ENCODE measurements at regions not wholly inside any gene's neighbourhood (a gene's known extent, or its start where the extent isn't known, plus 50 kb on each side); places are given as distances from the start of the nearest gene placed in this dataset.

DNA sequence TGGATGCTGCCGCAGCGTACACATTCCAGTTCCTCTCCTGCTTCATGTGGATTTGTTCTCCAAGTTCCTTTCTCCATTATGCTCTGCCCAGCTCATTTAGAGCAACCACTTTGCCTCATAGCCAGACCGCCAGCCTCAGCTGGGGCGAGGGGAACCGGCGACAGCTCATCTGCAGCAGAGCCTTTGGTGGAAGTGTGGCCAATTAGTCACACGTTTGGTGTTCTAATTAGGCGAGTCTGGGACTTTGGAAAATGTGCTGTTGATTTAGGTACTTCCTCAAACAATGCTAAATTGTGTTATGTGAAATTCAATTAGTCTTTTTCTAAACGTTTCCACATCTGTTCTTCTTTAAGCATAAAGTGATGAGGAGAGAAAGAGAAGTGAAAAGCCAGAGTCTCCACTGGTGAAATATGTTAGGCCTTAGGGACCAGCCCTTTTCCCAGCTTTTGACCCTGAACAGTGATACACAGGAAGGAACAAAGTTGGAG is 217.9 kb downstream of the TBX18 start:
- TF ChIP-seq RAD21 (IDR thresholded peaks at IDR 0.05), result no peak
- TF ChIP-seq JUND (IDR thresholded peaks at IDR 0.05), result no peak
- TF ChIP-seq, protein P1, sequence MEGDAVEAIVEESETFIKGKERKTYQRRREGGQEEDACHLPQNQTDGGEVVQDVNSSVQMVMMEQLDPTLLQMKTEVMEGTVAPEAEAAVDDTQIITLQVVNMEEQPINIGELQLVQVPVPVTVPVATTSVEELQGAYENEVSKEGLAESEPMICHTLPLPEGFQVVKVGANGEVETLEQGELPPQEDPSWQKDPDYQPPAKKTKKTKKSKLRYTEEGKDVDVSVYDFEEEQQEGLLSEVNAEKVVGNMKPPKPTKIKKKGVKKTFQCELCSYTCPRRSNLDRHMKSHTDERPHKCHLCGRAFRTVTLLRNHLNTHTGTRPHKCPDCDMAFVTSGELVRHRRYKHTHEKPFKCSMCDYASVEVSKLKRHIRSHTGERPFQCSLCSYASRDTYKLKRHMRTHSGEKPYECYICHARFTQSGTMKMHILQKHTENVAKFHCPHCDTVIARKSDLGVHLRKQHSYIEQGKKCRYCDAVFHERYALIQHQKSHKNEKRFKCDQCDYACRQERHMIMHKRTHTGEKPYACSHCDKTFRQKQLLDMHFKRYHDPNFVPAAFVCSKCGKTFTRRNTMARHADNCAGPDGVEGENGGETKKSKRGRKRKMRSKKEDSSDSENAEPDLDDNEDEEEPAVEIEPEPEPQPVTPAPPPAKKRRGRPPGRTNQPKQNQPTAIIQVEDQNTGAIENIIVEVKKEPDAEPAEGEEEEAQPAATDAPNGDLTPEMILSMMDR (IDR thresholded peaks at IDR 0.05; ENCODE audit: low read depth, low read length, missing input control), result no peak
- TF ChIP-seq, protein P2, sequence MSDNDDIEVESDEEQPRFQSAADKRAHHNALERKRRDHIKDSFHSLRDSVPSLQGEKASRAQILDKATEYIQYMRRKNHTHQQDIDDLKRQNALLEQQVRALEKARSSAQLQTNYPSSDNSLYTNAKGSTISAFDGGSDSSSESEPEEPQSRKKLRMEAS (IDR thresholded peaks at IDR 0.05), result no peak
- TF ChIP-seq, protein P3, sequence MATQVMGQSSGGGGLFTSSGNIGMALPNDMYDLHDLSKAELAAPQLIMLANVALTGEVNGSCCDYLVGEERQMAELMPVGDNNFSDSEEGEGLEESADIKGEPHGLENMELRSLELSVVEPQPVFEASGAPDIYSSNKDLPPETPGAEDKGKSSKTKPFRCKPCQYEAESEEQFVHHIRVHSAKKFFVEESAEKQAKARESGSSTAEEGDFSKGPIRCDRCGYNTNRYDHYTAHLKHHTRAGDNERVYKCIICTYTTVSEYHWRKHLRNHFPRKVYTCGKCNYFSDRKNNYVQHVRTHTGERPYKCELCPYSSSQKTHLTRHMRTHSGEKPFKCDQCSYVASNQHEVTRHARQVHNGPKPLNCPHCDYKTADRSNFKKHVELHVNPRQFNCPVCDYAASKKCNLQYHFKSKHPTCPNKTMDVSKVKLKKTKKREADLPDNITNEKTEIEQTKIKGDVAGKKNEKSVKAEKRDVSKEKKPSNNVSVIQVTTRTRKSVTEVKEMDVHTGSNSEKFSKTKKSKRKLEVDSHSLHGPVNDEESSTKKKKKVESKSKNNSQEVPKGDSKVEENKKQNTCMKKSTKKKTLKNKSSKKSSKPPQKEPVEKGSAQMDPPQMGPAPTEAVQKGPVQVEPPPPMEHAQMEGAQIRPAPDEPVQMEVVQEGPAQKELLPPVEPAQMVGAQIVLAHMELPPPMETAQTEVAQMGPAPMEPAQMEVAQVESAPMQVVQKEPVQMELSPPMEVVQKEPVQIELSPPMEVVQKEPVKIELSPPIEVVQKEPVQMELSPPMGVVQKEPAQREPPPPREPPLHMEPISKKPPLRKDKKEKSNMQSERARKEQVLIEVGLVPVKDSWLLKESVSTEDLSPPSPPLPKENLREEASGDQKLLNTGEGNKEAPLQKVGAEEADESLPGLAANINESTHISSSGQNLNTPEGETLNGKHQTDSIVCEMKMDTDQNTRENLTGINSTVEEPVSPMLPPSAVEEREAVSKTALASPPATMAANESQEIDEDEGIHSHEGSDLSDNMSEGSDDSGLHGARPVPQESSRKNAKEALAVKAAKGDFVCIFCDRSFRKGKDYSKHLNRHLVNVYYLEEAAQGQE (IDR thresholded peaks at IDR 0.05), result no peak
- TF ChIP-seq, protein P4, sequence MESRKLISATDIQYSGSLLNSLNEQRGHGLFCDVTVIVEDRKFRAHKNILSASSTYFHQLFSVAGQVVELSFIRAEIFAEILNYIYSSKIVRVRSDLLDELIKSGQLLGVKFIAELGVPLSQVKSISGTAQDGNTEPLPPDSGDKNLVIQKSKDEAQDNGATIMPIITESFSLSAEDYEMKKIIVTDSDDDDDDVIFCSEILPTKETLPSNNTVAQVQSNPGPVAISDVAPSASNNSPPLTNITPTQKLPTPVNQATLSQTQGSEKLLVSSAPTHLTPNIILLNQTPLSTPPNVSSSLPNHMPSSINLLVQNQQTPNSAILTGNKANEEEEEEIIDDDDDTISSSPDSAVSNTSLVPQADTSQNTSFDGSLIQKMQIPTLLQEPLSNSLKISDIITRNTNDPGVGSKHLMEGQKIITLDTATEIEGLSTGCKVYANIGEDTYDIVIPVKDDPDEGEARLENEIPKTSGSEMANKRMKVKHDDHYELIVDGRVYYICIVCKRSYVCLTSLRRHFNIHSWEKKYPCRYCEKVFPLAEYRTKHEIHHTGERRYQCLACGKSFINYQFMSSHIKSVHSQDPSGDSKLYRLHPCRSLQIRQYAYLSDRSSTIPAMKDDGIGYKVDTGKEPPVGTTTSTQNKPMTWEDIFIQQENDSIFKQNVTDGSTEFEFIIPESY (IDR thresholded peaks at IDR 0.05), result no peak
- no peak for TF ChIP-seq NR2F2 (IDR thresholded peaks at IDR 0.05)

All from liver (tissue), 3 donors.